GM10248 (cell line): ENCODE measurements at regions not wholly inside any gene's neighbourhood (a gene's known extent, or its start where the extent isn't known, plus 50 kb on each side); places are given as distances from the start of the nearest gene placed in this dataset.
A peak's percentile ranks its signal among the peaks of the same experiment; 100 is the strongest.

ENCODE experiments used
- CTCF ChIA-PET: fragments of 300-600 bp; sonication (Branson Sonifier 250); formaldehyde crosslinking; extraction: SDS; loops from one replicate; lab custom pipeline; 2021; ENCODE audit warnings: antibody characterized with exemption; lab: Yijun Ruan, JAX
- POLR2A ChIA-PET: fragments of 350-650 bp; sonication (Branson Sonifier 250); formaldehyde crosslinking; extraction: SDS; loops from one replicate; lab custom pipeline; 2020; ENCODE audit warnings: antibody characterized with exemption; lab: Yijun Ruan, JAX
- DNase-seq: peaks from one replicate; pipeline ENCODE4 v3.0.0; 2012; ENCODE audit errors: extremely low spot score
- CTCF ChIP-seq: IDR thresholded peaks from 2 replicates; pipeline ENCODE4 v1.5.1; 2012; ENCODE audit warnings: mild to moderate bottlenecking, low read depth; ENCODE audit errors: extremely low read depth, missing control alignments, control extremely low read depth

DNA sequence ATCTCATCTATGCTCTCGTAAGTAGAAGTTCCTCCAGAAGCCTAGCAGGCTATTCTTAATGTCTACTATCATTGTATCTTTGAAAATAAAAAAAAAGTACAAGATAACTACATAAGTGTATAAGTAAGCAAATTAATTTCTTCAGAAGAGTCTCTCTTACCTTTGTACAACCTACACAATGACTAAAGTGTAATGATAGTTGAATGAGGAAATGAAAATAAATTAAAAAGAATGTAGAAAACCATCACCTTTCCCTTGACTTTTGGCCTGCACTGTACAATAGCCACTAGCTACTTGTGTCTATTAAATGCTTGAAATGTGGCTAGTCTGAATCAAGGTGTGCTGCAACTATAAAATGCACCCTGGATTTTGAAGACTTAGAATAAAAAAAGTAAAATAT is 229.9 kb upstream of the FOXN3 start:
- no peak for TF ChIP-seq CTCF
- ChIA-PET CTCF (interaction anchor here (0.9 to 1.0 kb wide), 2 partner anchors 8 to 12 kb away, joined by 3 read pairs; no protein-coding TSS in a partner anchor), POLR2A (no interaction called here)
- DNase-seq = no peak

DNA sequence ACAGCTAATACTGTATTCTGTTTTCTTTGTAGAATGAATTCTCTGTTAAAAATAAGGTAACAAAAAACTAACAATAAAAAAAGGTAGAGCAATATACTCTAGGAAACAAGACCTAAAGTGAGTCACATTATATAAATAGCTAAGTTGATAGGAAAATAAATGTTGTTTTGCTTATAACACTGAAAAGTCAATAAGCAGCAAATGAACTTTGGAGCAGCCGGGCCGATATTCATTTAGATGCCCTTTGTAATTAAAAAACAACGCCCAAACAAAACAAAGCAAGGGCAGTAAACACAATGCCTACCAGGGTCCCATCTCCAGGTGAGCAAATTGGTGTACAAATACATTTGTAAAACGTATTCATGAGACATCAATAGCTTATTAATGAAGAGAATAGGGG is 227.6 kb upstream of the FOXN3 start:
- CTCF ChIA-PET = interaction anchor here (0.8 to 1.0 kb wide), 2 partner anchors 9 to 14 kb away, joined by 3 to 4 read pairs; no protein-coding TSS in a partner anchor
- POLR2A ChIA-PET = no interaction called here
- no peak for DNase-seq
- TF ChIP-seq CTCF = no peak

DNA sequence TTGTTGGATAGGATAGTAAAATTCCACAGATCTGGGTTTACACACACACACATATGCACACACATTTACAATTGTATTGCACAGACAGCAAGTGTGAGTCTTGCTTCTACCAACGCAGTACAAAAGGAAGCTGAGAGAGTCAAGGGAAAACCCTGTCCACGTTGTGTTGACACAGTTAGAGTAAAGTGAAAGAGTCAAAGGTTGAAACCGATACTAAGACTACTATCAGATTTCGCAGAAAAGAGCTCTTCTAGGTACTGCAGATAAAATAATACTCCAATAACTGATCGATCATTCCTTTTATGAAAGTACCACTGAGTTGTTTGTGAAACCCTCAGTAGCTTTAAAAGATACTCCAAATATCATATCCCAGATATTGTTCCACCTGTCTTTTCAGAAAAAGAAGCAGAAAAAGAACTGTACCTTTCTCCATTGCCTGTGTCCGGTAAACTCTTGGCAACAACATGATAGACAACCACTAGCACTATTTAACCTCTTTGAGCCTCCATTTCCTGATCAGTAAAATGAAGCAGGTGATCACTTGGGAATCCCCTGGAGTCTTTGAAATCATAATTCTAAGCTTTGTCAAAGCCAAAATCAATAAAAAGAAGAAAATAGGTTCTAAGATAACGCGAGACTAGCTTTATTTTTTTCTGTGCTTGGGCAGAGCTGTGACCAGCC is 224.6 kb upstream of the FOXN3 start:
- POLR2A ChIA-PET = interaction anchor here (0.6 kb wide), 1 partner anchor 142 kb away, joined by 5 read pairs; no protein-coding TSS in a partner anchor
- CTCF ChIA-PET = interaction anchor here (0.7 to 2.3 kb wide), 9 partner anchors 11 to 331 kb away, joined by 3 to 9 read pairs (median 4); no protein-coding TSS in a partner anchor
- DNase-seq = peak; percentile 61
- no peak for TF ChIP-seq CTCF

GRCh38 chr14:89640141-89640540 is 223.1 kb upstream of the FOXN3 start:
- TF ChIP-seq CTCF = no peak
- ChIA-PET POLR2A (no interaction called here), CTCF (no interaction called here)
- DNase-seq = no peak

DNA sequence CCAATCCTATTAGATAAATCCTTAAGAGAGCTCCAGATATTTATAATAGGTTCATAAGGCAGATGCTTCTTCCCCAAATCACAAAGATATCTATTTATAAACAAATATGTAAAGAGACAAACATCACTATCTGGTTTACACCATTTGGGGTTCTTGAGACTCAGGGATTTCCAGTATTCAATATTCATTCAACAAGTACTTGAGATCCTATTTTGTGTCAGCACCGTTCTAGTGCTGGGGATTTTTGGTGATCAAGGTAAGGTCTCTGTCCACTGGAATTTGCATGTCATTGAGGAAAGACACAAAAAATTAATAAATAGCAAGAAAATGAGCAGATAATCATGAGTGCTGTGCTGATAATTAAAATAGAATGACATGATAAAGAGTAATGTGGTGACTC is 222.7 kb upstream of the FOXN3 start:
- POLR2A ChIA-PET = no interaction called here
- no peak for TF ChIP-seq CTCF
- DNase-seq = no peak
- CTCF ChIA-PET = interaction anchor here (0.9 kb wide), 1 partner anchor 33 kb away, joined by 3 read pairs; no protein-coding TSS in a partner anchor

GRCh38 chr14:89638891-89639290 is 221.9 kb upstream of the FOXN3 start:
- TF ChIP-seq CTCF = no peak
- CTCF ChIA-PET = interaction anchor here (0.9 to 1.4 kb wide), 2 partner anchors 12 to 34 kb away, joined by 3 to 4 read pairs; no protein-coding TSS in a partner anchor
- no peak for DNase-seq
- POLR2A ChIA-PET = no interaction called here
